ENCODE measurements at regions not wholly inside any gene's neighbourhood (a gene's known extent, or its start where the extent isn't known, plus 50 kb on each side); places are given as distances from the start of the nearest gene placed in this dataset.
"Not testable (repeated sequence)": the region's sequence is repeated elsewhere in the genome, so short reads cannot be mapped to it uniquely, and the experiment has no call there.

- TF ChIP-seq CTCF (conservative IDR thresholded peaks at IDR 0.05; ENCODE audit: low read depth, low read length); RCOR1 (IDR thresholded peaks at IDR 0.05; ENCODE audit: insufficient replicate concordance, low read length); POLR2A (IDR thresholded peaks at IDR 0.05; ENCODE audit: low read depth, low read length); CHD1 (IDR thresholded peaks at IDR 0.05; ENCODE audit: low read depth, low read length); BHLHE40 (IDR thresholded peaks at IDR 0.05; ENCODE audit: low read depth, low read length); RAD21 (IDR thresholded peaks at IDR 0.05; ENCODE audit: low read length): not testable (repeated sequence)
These were observed 139.4 kb downstream of the NPIPB11 start for GRCh38 chr16:29267055-29267619.

All from IMR-90 (cell line).